GM18870 (cell line): ENCODE measurements at regions not wholly inside any gene's neighbourhood (a gene's known extent, or its start where the extent isn't known, plus 50 kb on each side); places are given as distances from the start of the nearest gene placed in this dataset.
"Not testable (repeated sequence)": the region's sequence is repeated elsewhere in the genome, so short reads cannot be mapped to it uniquely, and the experiment has no call there.

ENCODE experiments used
- ATAC-seq: cut with Tn5 transposase; IDR thresholded peaks from one replicate; pipeline ENCODE4 v1.9.1; 2021; ENCODE audit warnings: moderate library complexity; ENCODE audit not compliant: unreplicated experiment

GRCh38 chr7:32816409-32816948 lies 75.1 kb downstream of the KBTBD2 start:
- not testable (repeated sequence) for ATAC-seq

GRCh38 chr7:32814779-32815178 lies 76.8 kb downstream of the KBTBD2 start:
- ATAC-seq = not testable (repeated sequence)

GRCh38 chr7:32809871-32810270 lies 81.7 kb downstream of the KBTBD2 start:
- no peak for ATAC-seq

GRCh38 chr7:32809347-32809746 lies 82.2 kb downstream of the KBTBD2 start:
- ATAC-seq = no peak

- ATAC-seq = no peak
These were observed 88.0 kb downstream of the KBTBD2 start for GRCh38 chr7:32803406-32804141.

- no peak for ATAC-seq
These were observed 89.2 kb downstream of the KBTBD2 start for GRCh38 chr7:32802305-32802910.

GRCh38 chr7:32793053-32793452 lies 98.5 kb downstream of the KBTBD2 start:
- not testable (repeated sequence) for ATAC-seq

GRCh38 chr7:32790766-32791430 lies 100.7 kb downstream of the KBTBD2 start:
- not testable (repeated sequence) for ATAC-seq

- not testable (repeated sequence) for ATAC-seq
These were observed 102.3 kb downstream of the KBTBD2 start for GRCh38 chr7:32789266-32789665.

- ATAC-seq = not testable (repeated sequence)
These were observed 103.4 kb downstream of the KBTBD2 start for GRCh38 chr7:32788174-32788573.

GRCh38 chr7:32785365-32785944 lies 106.1 kb downstream of the KBTBD2 start:
- not testable (repeated sequence) for ATAC-seq

GRCh38 chr7:32779895-32780294 lies 111.7 kb downstream of the KBTBD2 start:
- not testable (repeated sequence) for ATAC-seq

- ATAC-seq = no peak
These were observed 112.4 kb downstream of the KBTBD2 start for GRCh38 chr7:32779167-32779566.

GRCh38 chr7:32777041-32777666 lies 114.4 kb downstream of the KBTBD2 start:
- ATAC-seq = not testable (repeated sequence)

- ATAC-seq = not testable (repeated sequence)
These were observed 115.2 kb downstream of the KBTBD2 start for GRCh38 chr7:32776318-32776717.

GRCh38 chr7:32775809-32776208 lies 115.8 kb downstream of the KBTBD2 start:
- ATAC-seq = not testable (repeated sequence)

GRCh38 chr7:32774541-32774951 lies 117.0 kb downstream of the KBTBD2 start:
- ATAC-seq = no peak

GRCh38 chr7:32768866-32769510 lies 122.6 kb downstream of the KBTBD2 start:
- not testable (repeated sequence) for ATAC-seq

GRCh38 chr7:32768338-32768737 lies 123.2 kb downstream of the KBTBD2 start:
- ATAC-seq = not testable (repeated sequence)

- not testable (repeated sequence) for ATAC-seq
These were observed 125.8 kb downstream of the KBTBD2 start for GRCh38 chr7:32765649-32766251.
